Testis (tissue), 2 donors: ENCODE measurements at regions not wholly inside any gene's neighbourhood (a gene's known extent, or its start where the extent isn't known, plus 50 kb on each side); places are given as distances from the start of the nearest gene placed in this dataset.

Experiments
- POLR2A ChIP-seq: fragments of 450-650 bp; IDR thresholded peaks from one replicate; pipeline ENCODE4 v1.6.1; 2017; ENCODE audit warnings: antibody characterized with exemption, mild to moderate bottlenecking, moderate library complexity
- TF ChIP-seq, protein P1 (sequence below), 3 experiments: fragments of 450-650 bp in 2 of 3; fragments of 200-600 bp in 1 of 3; sonication (generic) in 1 of 3; IDR thresholded peaks; one replicate each; pipeline ENCODE4 v1.5.1; 2016 to 2019; ENCODE audit warnings: antibody characterized with exemption in 3 of 3, mild to moderate bottlenecking in 2 of 3, moderate library complexity in 1 of 3

DNA sequence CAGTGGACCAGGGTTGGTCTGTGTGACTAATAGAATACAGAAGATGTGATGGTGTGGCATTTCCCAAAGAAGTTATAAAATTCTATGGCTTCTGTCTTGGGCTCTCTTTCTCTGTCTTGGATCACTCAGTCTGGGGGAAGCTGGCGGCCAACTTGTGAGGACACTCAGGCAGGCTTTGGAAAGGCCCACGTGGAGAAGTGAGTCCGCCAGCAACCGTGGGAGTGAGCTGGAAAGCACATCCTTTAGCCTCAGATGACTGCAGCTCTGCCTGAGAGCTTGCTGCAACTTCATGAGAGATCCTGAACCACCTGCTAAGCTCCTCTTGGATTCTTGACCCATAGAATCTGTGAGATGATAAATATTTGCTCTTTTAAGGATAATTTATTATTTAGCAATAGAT is 72.0 kb upstream of the RASGRP1 start:
- TF ChIP-seq, protein P1, sequence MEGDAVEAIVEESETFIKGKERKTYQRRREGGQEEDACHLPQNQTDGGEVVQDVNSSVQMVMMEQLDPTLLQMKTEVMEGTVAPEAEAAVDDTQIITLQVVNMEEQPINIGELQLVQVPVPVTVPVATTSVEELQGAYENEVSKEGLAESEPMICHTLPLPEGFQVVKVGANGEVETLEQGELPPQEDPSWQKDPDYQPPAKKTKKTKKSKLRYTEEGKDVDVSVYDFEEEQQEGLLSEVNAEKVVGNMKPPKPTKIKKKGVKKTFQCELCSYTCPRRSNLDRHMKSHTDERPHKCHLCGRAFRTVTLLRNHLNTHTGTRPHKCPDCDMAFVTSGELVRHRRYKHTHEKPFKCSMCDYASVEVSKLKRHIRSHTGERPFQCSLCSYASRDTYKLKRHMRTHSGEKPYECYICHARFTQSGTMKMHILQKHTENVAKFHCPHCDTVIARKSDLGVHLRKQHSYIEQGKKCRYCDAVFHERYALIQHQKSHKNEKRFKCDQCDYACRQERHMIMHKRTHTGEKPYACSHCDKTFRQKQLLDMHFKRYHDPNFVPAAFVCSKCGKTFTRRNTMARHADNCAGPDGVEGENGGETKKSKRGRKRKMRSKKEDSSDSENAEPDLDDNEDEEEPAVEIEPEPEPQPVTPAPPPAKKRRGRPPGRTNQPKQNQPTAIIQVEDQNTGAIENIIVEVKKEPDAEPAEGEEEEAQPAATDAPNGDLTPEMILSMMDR (IDR thresholded peaks at IDR 0.05), result no peak
- no peak for TF ChIP-seq POLR2A
